Pons (tissue), 1 donor: ENCODE measurements at regions not wholly inside any gene's neighbourhood (a gene's known extent, or its start where the extent isn't known, plus 50 kb on each side); places are given as distances from the start of the nearest gene placed in this dataset.

Experiments
- DNase-seq: peaks from one replicate; pipeline ENCODE4 v3.0.0-alpha.2; 2016; ENCODE audit warnings: low spot score

- no peak for DNase-seq
These were observed 64.5 kb downstream of the TUSC1 start for GRCh38 chr9:25613709-25614108.

- DNase-seq = no peak
These were observed 75.1 kb downstream of the TUSC1 start for GRCh38 chr9:25603106-25603505.

GRCh38 chr9:25602400-25603044, 75.7 kb downstream of the TUSC1 start:
- DNase-seq = no peak

- no peak for DNase-seq
These were observed 77.7 kb downstream of the TUSC1 start for GRCh38 chr9:25600501-25600900.

- no peak for DNase-seq
These were observed 93.6 kb downstream of the TUSC1 start for GRCh38 chr9:25584611-25585010.

- no peak for DNase-seq
These were observed 105.0 kb downstream of the TUSC1 start for GRCh38 chr9:25573281-25573680.

- DNase-seq = no peak
These were observed 106.8 kb downstream of the TUSC1 start for GRCh38 chr9:25571491-25571890.

- DNase-seq = no peak
These were observed 107.4 kb downstream of the TUSC1 start for GRCh38 chr9:25570802-25571201.

GRCh38 chr9:25562101-25562500, 116.1 kb downstream of the TUSC1 start:
- DNase-seq = no peak

GRCh38 chr9:25557645-25558300, 120.5 kb downstream of the TUSC1 start:
- no peak for DNase-seq

- DNase-seq = no peak
These were observed 121.7 kb downstream of the TUSC1 start for GRCh38 chr9:25556540-25556939.

GRCh38 chr9:25548847-25549246, 129.4 kb downstream of the TUSC1 start:
- no peak for DNase-seq

- no peak for DNase-seq
These were observed 134.4 kb downstream of the TUSC1 start for GRCh38 chr9:25543806-25544205.

- DNase-seq = no peak
These were observed 135.9 kb downstream of the TUSC1 start for GRCh38 chr9:25542319-25542718.

GRCh38 chr9:25537808-25538207, 140.4 kb downstream of the TUSC1 start:
- DNase-seq = no peak

- no peak for DNase-seq
These were observed 159.0 kb downstream of the TUSC1 start for GRCh38 chr9:25519286-25519685.

GRCh38 chr9:25517701-25518100, 160.5 kb downstream of the TUSC1 start:
- DNase-seq = no peak

- no peak for DNase-seq
These were observed 164.7 kb downstream of the TUSC1 start for GRCh38 chr9:25513509-25514033.

- no peak for DNase-seq
These were observed 172.6 kb downstream of the TUSC1 start for GRCh38 chr9:25505644-25506043.

- DNase-seq = no peak
These were observed 196.9 kb downstream of the TUSC1 start for GRCh38 chr9:25481372-25481771.

- DNase-seq = no peak
These were observed 197.5 kb downstream of the TUSC1 start for GRCh38 chr9:25480696-25481095.

- DNase-seq = no peak
These were observed 205.6 kb downstream of the TUSC1 start for GRCh38 chr9:25472681-25473080.

- DNase-seq = no peak
These were observed 206.1 kb downstream of the TUSC1 start for GRCh38 chr9:25472085-25472607.

- no peak for DNase-seq
These were observed 216.8 kb downstream of the TUSC1 start for GRCh38 chr9:25461416-25461815.
